HG02623 (cell line): ENCODE measurements at regions not wholly inside any gene's neighbourhood (a gene's known extent, or its start where the extent isn't known, plus 50 kb on each side); places are given as distances from the start of the nearest gene placed in this dataset.
"Not testable (repeated sequence)": the region's sequence is repeated elsewhere in the genome, so short reads cannot be mapped to it uniquely, and the experiment has no call there.

Experiments
- ATAC-seq: cut with Tn5 transposase; IDR thresholded peaks from one replicate; pipeline ENCODE4 v1.9.1; 2021; ENCODE audit warnings: moderate library complexity; ENCODE audit not compliant: unreplicated experiment

DNA sequence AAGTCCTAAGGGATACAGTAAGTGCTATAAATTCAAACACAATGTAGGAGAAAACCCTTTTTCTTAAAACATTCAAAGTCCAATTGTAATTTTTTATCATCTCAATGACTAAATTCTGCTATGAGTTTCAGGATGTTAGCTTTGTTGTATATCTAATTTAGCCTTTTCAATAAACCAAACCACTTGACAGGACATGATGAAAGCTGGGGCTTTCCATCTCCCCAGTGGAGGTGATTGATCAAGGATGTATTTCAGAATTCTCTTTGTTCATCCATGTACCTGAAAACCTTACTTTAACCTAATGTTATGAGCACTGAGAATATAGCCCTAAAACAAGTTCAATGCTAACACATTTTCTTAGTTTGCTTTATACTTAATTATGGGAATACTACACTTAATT lies 639.0 kb upstream of the ITGA1 start:
- ATAC-seq: no peak

- no peak for ATAC-seq
These were observed 637.2 kb upstream of the ITGA1 start for GRCh38 chr5:52150501-52150900.

GRCh38 chr5:52156809-52157208 lies 630.9 kb upstream of the ITGA1 start:
- not testable (repeated sequence) for ATAC-seq

GRCh38 chr5:52165806-52166205 lies 621.9 kb upstream of the ITGA1 start:
- not testable (repeated sequence) for ATAC-seq

GRCh38 chr5:52173133-52173532 lies 614.6 kb upstream of the ITGA1 start:
- no peak for ATAC-seq

DNA sequence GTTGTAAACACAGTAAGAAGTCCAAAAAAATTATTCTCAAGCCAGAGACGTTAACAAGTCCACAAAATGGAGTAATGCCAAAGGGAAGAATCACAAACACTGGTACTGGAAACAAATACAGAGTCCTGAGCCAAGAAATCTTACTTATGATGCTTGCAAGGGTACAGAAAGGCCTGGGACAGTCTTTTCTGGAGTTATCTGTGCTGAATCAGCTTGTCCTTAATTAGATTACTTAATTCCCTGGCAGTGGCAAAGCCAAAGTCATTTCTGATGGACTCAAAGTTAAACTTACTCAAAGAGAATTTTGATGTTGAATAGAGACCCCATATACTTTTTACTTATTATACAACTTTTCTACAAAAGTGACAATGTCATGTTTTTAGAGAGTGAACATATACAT lies 610.5 kb upstream of the ITGA1 start:
- ATAC-seq: no peak

DNA sequence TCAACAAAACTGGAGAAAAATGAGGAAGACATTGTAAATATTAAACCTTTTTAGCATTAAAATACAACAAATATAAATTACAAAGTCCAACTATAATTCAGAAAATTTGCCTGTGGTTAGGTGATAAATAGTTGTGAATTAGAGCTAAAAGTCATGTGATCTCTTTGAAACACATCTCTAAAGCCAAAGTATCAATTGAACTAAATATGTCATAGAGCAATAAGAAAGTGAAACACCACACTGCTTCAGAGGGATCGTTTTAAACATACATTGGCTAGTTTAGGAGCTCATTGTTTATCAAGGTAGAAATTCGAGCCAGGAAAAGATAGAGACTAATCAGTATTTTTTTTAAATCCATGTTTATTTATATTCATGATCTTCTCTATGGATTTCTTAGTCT lies 606.3 kb upstream of the ITGA1 start:
- no peak for ATAC-seq

DNA sequence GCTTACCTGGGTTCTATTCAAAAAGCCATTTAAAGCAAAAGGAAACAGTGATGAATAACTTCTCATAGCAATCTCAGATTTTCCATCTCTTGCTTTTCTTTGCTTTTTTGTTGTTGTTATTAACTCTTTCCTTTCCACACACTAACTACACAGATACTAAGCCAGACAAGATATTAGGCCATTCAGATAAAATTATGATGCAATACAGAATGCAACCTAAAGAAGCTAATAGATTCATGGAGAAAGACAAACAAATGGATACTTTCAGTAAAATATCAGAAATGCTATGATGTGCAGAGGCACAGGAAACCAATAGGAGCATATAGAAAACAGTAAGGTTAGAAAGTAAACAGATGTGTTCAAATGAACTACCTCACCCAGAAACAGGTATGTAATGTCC lies 597.0 kb upstream of the ITGA1 start:
- ATAC-seq: no peak

- no peak for ATAC-seq
These were observed 587.9 kb upstream of the ITGA1 start for GRCh38 chr5:52199833-52200232.

- ATAC-seq: no peak
These were observed 585.5 kb upstream of the ITGA1 start for GRCh38 chr5:52202256-52202655.

- ATAC-seq: no peak
These were observed 583.4 kb upstream of the ITGA1 start for GRCh38 chr5:52204310-52204709.
